ENCODE measurements at regions not wholly inside any gene's neighbourhood (a gene's known extent, or its start where the extent isn't known, plus 50 kb on each side); places are given as distances from the start of the nearest gene placed in this dataset.

DNA sequence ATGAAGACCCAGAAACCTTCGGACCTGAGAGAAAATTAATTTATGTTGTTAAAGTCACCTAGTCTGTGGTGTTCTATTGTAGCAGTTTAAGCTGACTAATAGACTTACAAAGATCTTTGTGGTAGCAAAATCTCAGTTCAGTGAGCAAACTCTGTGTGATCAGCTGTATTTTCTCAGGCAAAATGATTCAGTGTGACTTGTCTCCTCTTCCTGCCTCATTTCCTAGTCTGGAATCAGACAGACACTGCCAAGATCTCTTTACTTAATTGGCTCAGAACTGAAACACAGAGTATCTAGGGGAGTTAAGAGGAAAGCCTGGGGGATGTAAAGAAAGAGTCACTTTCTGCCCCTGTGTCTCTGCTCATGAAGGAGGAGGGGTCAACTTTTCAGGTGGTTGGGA is 564.7 kb downstream of the KCNA4 start:
- H3K27ac ChIP-seq (replicated peaks) = no peak overlapping the region
- H3K27me3 ChIP-seq (ENCODE audit: insufficient read depth, poor library complexity, severe bottlenecking) = no peaks in the 10 kb centered on the region
- DNase-seq (ENCODE audit: low read depth in 1 of 2, low spot score in 1 of 2) = no peak
- no peak overlapping the region for H3K4me3 ChIP-seq (replicated peaks; ENCODE audit: insufficient read depth, low read length)
- no peak for TF ChIP-seq POLR2AphosphoS5 (IDR thresholded peaks at IDR 0.05; ENCODE audit: low read depth)
- TF ChIP-seq GABPA (IDR thresholded peaks at IDR 0.05; ENCODE audit: low read depth) = no peak
- TF ChIP-seq, protein P1, sequence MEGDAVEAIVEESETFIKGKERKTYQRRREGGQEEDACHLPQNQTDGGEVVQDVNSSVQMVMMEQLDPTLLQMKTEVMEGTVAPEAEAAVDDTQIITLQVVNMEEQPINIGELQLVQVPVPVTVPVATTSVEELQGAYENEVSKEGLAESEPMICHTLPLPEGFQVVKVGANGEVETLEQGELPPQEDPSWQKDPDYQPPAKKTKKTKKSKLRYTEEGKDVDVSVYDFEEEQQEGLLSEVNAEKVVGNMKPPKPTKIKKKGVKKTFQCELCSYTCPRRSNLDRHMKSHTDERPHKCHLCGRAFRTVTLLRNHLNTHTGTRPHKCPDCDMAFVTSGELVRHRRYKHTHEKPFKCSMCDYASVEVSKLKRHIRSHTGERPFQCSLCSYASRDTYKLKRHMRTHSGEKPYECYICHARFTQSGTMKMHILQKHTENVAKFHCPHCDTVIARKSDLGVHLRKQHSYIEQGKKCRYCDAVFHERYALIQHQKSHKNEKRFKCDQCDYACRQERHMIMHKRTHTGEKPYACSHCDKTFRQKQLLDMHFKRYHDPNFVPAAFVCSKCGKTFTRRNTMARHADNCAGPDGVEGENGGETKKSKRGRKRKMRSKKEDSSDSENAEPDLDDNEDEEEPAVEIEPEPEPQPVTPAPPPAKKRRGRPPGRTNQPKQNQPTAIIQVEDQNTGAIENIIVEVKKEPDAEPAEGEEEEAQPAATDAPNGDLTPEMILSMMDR (IDR thresholded peaks at IDR 0.05; ENCODE audit: insufficient read depth, low read length) = no peak
- TF ChIP-seq, protein P2, sequence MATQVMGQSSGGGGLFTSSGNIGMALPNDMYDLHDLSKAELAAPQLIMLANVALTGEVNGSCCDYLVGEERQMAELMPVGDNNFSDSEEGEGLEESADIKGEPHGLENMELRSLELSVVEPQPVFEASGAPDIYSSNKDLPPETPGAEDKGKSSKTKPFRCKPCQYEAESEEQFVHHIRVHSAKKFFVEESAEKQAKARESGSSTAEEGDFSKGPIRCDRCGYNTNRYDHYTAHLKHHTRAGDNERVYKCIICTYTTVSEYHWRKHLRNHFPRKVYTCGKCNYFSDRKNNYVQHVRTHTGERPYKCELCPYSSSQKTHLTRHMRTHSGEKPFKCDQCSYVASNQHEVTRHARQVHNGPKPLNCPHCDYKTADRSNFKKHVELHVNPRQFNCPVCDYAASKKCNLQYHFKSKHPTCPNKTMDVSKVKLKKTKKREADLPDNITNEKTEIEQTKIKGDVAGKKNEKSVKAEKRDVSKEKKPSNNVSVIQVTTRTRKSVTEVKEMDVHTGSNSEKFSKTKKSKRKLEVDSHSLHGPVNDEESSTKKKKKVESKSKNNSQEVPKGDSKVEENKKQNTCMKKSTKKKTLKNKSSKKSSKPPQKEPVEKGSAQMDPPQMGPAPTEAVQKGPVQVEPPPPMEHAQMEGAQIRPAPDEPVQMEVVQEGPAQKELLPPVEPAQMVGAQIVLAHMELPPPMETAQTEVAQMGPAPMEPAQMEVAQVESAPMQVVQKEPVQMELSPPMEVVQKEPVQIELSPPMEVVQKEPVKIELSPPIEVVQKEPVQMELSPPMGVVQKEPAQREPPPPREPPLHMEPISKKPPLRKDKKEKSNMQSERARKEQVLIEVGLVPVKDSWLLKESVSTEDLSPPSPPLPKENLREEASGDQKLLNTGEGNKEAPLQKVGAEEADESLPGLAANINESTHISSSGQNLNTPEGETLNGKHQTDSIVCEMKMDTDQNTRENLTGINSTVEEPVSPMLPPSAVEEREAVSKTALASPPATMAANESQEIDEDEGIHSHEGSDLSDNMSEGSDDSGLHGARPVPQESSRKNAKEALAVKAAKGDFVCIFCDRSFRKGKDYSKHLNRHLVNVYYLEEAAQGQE (IDR thresholded peaks at IDR 0.05; ENCODE audit: insufficient replicate concordance, low read depth) = no peak
- TF ChIP-seq SPI1 (IDR thresholded peaks at IDR 0.05; ENCODE audit: borderline replicate concordance, low read depth) = no peak

DNA sequence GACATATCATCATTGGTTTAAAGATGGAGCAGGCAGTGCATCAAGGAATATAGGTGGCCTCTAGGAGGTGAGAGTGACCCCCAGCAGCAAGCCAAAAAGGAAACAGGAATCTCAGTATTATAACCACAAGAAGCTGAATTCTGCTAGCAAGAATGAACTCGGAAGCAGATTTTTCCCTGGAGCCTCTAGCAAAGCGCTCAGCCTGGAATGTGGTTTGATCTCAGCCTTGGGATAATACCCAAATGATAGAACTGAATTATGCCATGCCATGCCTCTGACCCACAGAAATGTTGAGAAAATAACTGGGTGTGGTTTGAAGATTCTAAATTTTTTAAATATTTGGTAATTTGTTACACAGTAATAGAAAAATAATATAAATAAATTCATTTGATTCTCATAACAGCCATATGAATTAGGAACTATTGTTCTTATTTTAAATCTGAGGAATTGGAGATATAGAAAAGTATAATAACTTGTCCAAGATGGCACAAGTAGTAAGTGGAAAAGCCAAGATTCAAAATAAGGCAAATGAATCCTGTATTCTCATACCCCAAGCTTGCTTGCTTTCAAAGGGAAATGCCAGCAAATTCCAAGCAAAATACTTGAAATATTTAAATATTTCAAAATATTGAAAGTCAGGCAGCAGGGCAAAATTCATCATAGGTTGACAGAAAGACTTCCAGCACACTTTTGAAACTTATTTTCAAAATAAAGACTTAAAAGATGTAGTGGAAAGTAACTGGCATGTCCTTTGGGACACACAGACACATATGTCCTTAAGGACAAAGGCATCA is 567.4 kb downstream of the KCNA4 start:
- Histone ChIP-seq H3K27ac (replicated peaks) (no peak overlapping the region), H3K4me3 (replicated peaks; ENCODE audit: insufficient read depth, low read length) (no peak overlapping the region)

DNA sequence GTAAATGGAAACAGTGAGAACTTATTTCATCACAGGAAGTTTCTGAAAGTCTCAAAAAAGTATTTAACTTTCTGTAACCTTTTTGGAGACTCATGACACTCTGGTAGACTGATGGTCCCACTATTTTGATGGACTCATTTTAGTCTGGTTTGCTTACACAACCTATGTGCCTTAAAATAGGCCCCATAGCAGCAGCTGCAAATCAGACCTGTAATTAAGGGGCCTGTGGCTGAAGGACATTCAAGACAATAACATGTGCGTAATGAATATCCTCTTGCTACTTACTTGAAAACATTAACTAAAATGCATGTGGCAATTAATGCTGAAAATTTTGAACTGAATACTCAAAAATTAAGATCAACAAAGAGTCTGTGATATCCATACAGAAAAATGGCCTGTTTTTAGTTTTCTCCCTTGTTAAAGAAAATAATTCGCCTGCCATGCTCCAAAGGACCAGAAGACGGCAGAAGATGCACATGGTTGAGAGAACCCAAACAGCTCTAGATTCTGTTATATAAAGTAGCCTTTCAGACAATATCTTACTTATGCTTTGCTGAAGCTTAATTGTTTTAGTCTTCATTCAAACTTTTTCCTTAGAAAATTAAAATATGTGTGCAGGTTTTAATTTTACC is 568.5 kb downstream of the KCNA4 start:
- DNase-seq (ENCODE audit: low read depth in 1 of 2, low spot score in 1 of 2) = peak in 1 of 2 experiments; percentile 13
- H3K4me3 ChIP-seq (replicated peaks; ENCODE audit: insufficient read depth, low read length) = no peak overlapping the region
- TF ChIP-seq GABPA (IDR thresholded peaks at IDR 0.05; ENCODE audit: low read depth) = no peak
- no peak for TF ChIP-seq POLR2AphosphoS5 (IDR thresholded peaks at IDR 0.05; ENCODE audit: low read depth)
- TF ChIP-seq, protein P2 (IDR thresholded peaks at IDR 0.05; ENCODE audit: insufficient replicate concordance, low read depth) = no peak
- TF ChIP-seq, protein P1 (IDR thresholded peaks at IDR 0.05; ENCODE audit: insufficient read depth, low read length) = peak; percentile 29
- no peak overlapping the region for H3K27ac ChIP-seq (replicated peaks)
- H3K27me3 ChIP-seq (ENCODE audit: insufficient read depth, poor library complexity, severe bottlenecking) = no peaks in the 10 kb centered on the region

More for the DNA sequence above, 567.4 kb downstream of the KCNA4 start:
- TF ChIP-seq, protein P2 (IDR thresholded peaks at IDR 0.05; ENCODE audit: insufficient replicate concordance, low read depth) = no peak
- no peak for TF ChIP-seq GABPA (IDR thresholded peaks at IDR 0.05; ENCODE audit: low read depth)
- no peak for TF ChIP-seq SPI1 (IDR thresholded peaks at IDR 0.05; ENCODE audit: borderline replicate concordance, low read depth)
- TF ChIP-seq, protein P1 (IDR thresholded peaks at IDR 0.05; ENCODE audit: insufficient read depth, low read length) = no peak
- TF ChIP-seq POLR2AphosphoS5 (IDR thresholded peaks at IDR 0.05; ENCODE audit: low read depth) = no peak
- no peak for DNase-seq (ENCODE audit: low read depth in 1 of 2, low spot score in 1 of 2)
- H3K27me3 ChIP-seq (ENCODE audit: insufficient read depth, poor library complexity, severe bottlenecking) = no peaks in the 10 kb centered on the region

Data from HL-60 (cell line).